Endothelial cell of umbilical vein (primary cell): ENCODE measurements at regions not wholly inside any gene's neighbourhood (a gene's known extent, or its start where the extent isn't known, plus 50 kb on each side); places are given as distances from the start of the nearest gene placed in this dataset.

Source experiments
- BruUV-seq: library from RNA; stranded (reverse); fragments of 400-500 nt; replicated peaks from 2 replicates; lab custom pipeline; 2021; lab: Mats Ljungman, UMichigan
- CTCF ChIA-PET: fragments of 300-600, 350-600 bp; sonication (Branson Sonifier 250); formaldehyde crosslinking; loops from one replicate; lab custom pipeline; 2021; ENCODE audit warnings: antibody characterized with exemption, inconsistent platforms; lab: Charles Lee
- POLR2A ChIA-PET: fragments of 300-600, 350-600 bp; sonication (Branson Sonifier 250); formaldehyde crosslinking; loops from one replicate; lab custom pipeline; 2021; ENCODE audit warnings: antibody characterized with exemption, inconsistent platforms; lab: Charles Lee
- DNase-seq: peaks from one replicate; pipeline ENCODE4 v3.0.0-alpha.2; 2011; ENCODE audit warnings: low read depth, low spot score
- FAIRE-seq: peaks from 2 replicates; lab custom pipeline; 2011; peaks lifted over from hg19 to GRCh38; lab: Jason Lieb, UNC
- H2AFZ ChIP-seq: 2 replicates; pipeline ENCODE4 v1.6.0; 2012; ENCODE audit warnings: low read depth, low read length, control low read depth, inconsistent platforms
- H3K27ac ChIP-seq: 2 replicates; pipeline ENCODE4 v1.5.1; 2011; ENCODE audit warnings: low read depth, mild to moderate bottlenecking, control low read depth, low read length, moderate library complexity; ENCODE audit not compliant: insufficient read depth
- H3K27me3 ChIP-seq, 2 experiments: 2 replicates each; pipeline versions ENCODE4 v1.6.0 to v1.6.1; 2011; ENCODE audit warnings: low read length in 2 of 2, mixed read lengths in 1 of 2; ENCODE audit not compliant: control insufficient read depth in 2 of 2, insufficient read depth in 2 of 2
- H3K36me3 ChIP-seq, 2 experiments: 2 replicates in 1 of 2; 3 replicates in 1 of 2; pipeline ENCODE4 v1.5.1; 2011; ENCODE audit warnings: low read length in 2 of 2, mild to moderate bottlenecking in 1 of 2, moderate library complexity in 1 of 2; ENCODE audit not compliant: control insufficient read depth in 2 of 2, insufficient read depth in 2 of 2; ENCODE audit errors: extremely low read depth in 1 of 2
- H3K4me1 ChIP-seq: 3 replicates; pipeline ENCODE4 v1.5.1; 2011; ENCODE audit warnings: mild to moderate bottlenecking, low read length; ENCODE audit not compliant: control insufficient read depth, insufficient read depth; ENCODE audit errors: extremely low read depth
- H3K4me2 ChIP-seq: 2 replicates; pipeline ENCODE4 v1.6.1; 2011; ENCODE audit warnings: low read length, control low read depth, mixed read lengths; ENCODE audit not compliant: insufficient read depth
- H3K4me3 ChIP-seq, 3 experiments: fragments of 200-600 bp in 1 of 3; sonication (generic), shearing (Covaris generic) in 1 of 3; replicated peaks in 1 of 3; 2 replicates each; pipeline ENCODE4 v1.5.1; 2011 to 2016; ENCODE audit warnings: control low read depth in 3 of 3, low read length in 3 of 3, mild to moderate bottlenecking in 2 of 3, inconsistent platforms in 1 of 3, low read depth in 1 of 3, moderate library complexity in 1 of 3; ENCODE audit not compliant: insufficient read depth in 1 of 3
- H3K79me2 ChIP-seq: 2 replicates; pipeline ENCODE4 v1.6.0; 2012; ENCODE audit warnings: low read length, inconsistent platforms; ENCODE audit not compliant: control insufficient read depth, insufficient read depth
- H3K9ac ChIP-seq: replicated peaks from 2 replicates; pipeline ENCODE3; 2011; ENCODE audit warnings: low read length, control low read depth; ENCODE audit not compliant: insufficient read depth; ENCODE audit errors: extremely low read depth
- H3K9me1 ChIP-seq: replicated peaks from 3 replicates; pipeline ENCODE4 v1.6.0; 2011; ENCODE audit warnings: mild to moderate bottlenecking, low read length; ENCODE audit not compliant: control insufficient read depth, insufficient read depth; ENCODE audit errors: extremely low read depth
- H3K9me3 ChIP-seq: replicated peaks from 2 replicates; pipeline ENCODE4 v1.5.1; 2012; ENCODE audit warnings: low read length, inconsistent platforms; ENCODE audit not compliant: control insufficient read depth, insufficient read depth
- H4K20me1 ChIP-seq: replicated peaks from 2 replicates; pipeline ENCODE3; 2011; ENCODE audit warnings: mild to moderate bottlenecking, low read length; ENCODE audit not compliant: control insufficient read depth, insufficient read depth; ENCODE audit errors: extremely low read depth
- CTCF ChIP-seq, 2 donors: IDR thresholded peaks; 1 replicate in 1 of 2; 2 replicates in 1 of 2; pipeline ENCODE4 v1.5.1; 2011; ENCODE audit warnings: low read length in 2 of 2, mild to moderate bottlenecking in 2 of 2, moderate library complexity in 2 of 2, control low read depth in 1 of 2, inconsistent platforms in 1 of 2, low read depth in 1 of 2; ENCODE audit not compliant: insufficient read depth in 1 of 2; ENCODE audit errors: extremely low read depth in 1 of 2
- EZH2 ChIP-seq: IDR thresholded peaks from 2 replicates; pipeline ENCODE4 v1.6.1; 2012; ENCODE audit warnings: borderline replicate concordance, low read depth, mild to moderate bottlenecking, moderate library complexity, low read length, inconsistent platforms; ENCODE audit not compliant: severe bottlenecking
- FOS ChIP-seq: IDR thresholded peaks from 2 replicates; pipeline ENCODE4 v1.6.1; 2011; ENCODE audit warnings: mild to moderate bottlenecking, low read length, moderate library complexity, borderline replicate concordance; ENCODE audit not compliant: insufficient read depth
- GATA2 ChIP-seq: IDR thresholded peaks from 2 replicates; pipeline ENCODE4 v1.7.0; 2011; ENCODE audit warnings: low read depth, mild to moderate bottlenecking, moderate library complexity, mixed read lengths, low read length; ENCODE audit not compliant: insufficient read length, insufficient read depth
- JUN ChIP-seq: IDR thresholded peaks from 2 replicates; pipeline ENCODE4 v1.6.1; 2011; ENCODE audit warnings: borderline replicate concordance, low read depth; ENCODE audit not compliant: insufficient read length, insufficient read depth
- MAX ChIP-seq: IDR thresholded peaks from 2 replicates; pipeline ENCODE4 v1.6.1; 2011; ENCODE audit not compliant: insufficient read depth, insufficient read length
- MYC ChIP-seq: IDR thresholded peaks from one replicate; pipeline ENCODE4 v1.6.1; 2011; ENCODE audit warnings: mild to moderate bottlenecking, low read depth, low read length
- POLR2A ChIP-seq: IDR thresholded peaks from 2 replicates; pipeline ENCODE4 v1.6.1; 2012; ENCODE audit warnings: low read depth, mild to moderate bottlenecking, control low read depth, low read length
- POLR2AphosphoS5 ChIP-seq: IDR thresholded peaks from 2 replicates; pipeline ENCODE4 v1.6.1; 2012; ENCODE audit warnings: low read depth, mild to moderate bottlenecking, control low read depth, low read length, moderate library complexity; ENCODE audit not compliant: insufficient read depth
- dilution Hi-C: fragments of 300-500 bp; cut with MboI; formaldehyde crosslinking; loops from one replicate; pipeline ENCODE4 v1.15.0; 2019; ENCODE audit warnings: low sequenced_read_pairs; ENCODE audit not compliant: extremely low pct_ligation_motif_present
- intact Hi-C: fragments of 100-400 bp; cut with micrococcal nuclease; formaldehyde crosslinking; loops from one replicate; pipeline ENCODE4 v1.10.0; 2022

GRCh38 chr3:94619643-94620042 is 556.8 kb downstream of the NSUN3 start:
- H3K9me1 ChIP-seq = no peaks in the 10 kb centered on the region
- ChIA-PET CTCF (no interaction called here), POLR2A (no interaction called here)
- DNase-seq (no peak), FAIRE-seq (no peak)
- no peak overlapping the region for H2AFZ ChIP-seq
- intact Hi-C loops (no loop called here), dilution Hi-C loops (no loop called here)
- H3K4me2 ChIP-seq = no peak overlapping the region
- no peaks in the 10 kb centered on the region for H4K20me1 ChIP-seq
- no peaks in the 10 kb centered on the region for H3K4me1 ChIP-seq
- H3K27me3 ChIP-seq = no peaks in the 10 kb centered on the region
- no peaks in the 10 kb centered on the region for H3K79me2 ChIP-seq
- TF ChIP-seq EZH2 (no peak), JUN (no peak), MYC (no peak), POLR2A (no peak), MAX (no peak), CTCF (IDR thresholded peaks at IDR 0.05; ENCODE audit: extremely low read depth in 1 of 2, insufficient read depth in 1 of 2, low read depth in 1 of 2, low read length in 2 of 2) (no peak), GATA2 (no peak), POLR2AphosphoS5 (no peak), FOS (no peak)
- no peak overlapping the region for H3K4me3 ChIP-seq
- H3K27ac ChIP-seq = no peak overlapping the region
- no peak overlapping the region for H3K9ac ChIP-seq
- no TSS peak for BruUV-seq
- no peaks in the 10 kb centered on the region for H3K36me3 ChIP-seq
- H3K9me3 ChIP-seq = no peaks in the 10 kb centered on the region
